ENCODE measurements at regions not wholly inside any gene's neighbourhood (a gene's known extent, or its start where the extent isn't known, plus 50 kb on each side); places are given as distances from the start of the nearest gene placed in this dataset.
"Not testable (repeated sequence)": the region's sequence is repeated elsewhere in the genome, so short reads cannot be mapped to it uniquely, and the experiment has no call there.

- Histone ChIP-seq H3K36me3 (ENCODE audit: insufficient read depth, low read length) (no peaks in the 10 kb centered on the region), H3K4me3 (ENCODE audit: low read length) (no peak overlapping the region), H3K4me1 (ENCODE audit: insufficient read depth, low read length) (peaks cover 2% of the 10 kb centered on the region), H2AFZ (ENCODE audit: low read depth, low read length) (no peak overlapping the region), H3K9me3 (ENCODE audit: low read length) (no peaks in the 10 kb centered on the region), H3K27me3 (ENCODE audit: insufficient read depth, low read length) (no peaks in the 10 kb centered on the region)
These were observed 161.3 kb upstream of the UBE2E3 start for GRCh38 chr2:180819106-180819505.

GRCh38 chr2:180818700-180819099 is 161.7 kb upstream of the UBE2E3 start:
- H3K4me1 ChIP-seq (ENCODE audit: insufficient read depth, low read length); H3K27me3 ChIP-seq (ENCODE audit: insufficient read depth, low read length); H3K4me3 ChIP-seq (ENCODE audit: low read length); H3K36me3 ChIP-seq (ENCODE audit: insufficient read depth, low read length); H2AFZ ChIP-seq (ENCODE audit: low read depth, low read length); H3K9me3 ChIP-seq (ENCODE audit: low read length): not testable (repeated sequence)

- Histone ChIP-seq H3K4me3 (ENCODE audit: low read length) (no peak overlapping the region), H3K36me3 (ENCODE audit: insufficient read depth, low read length) (no peaks in the 10 kb centered on the region)
These were observed 181.3 kb upstream of the UBE2E3 start for GRCh38 chr2:180799141-180799540.

GRCh38 chr2:180790891-180791290 is 189.5 kb upstream of the UBE2E3 start:
- Histone ChIP-seq H3K4me1 (ENCODE audit: insufficient read depth, low read length) (no peaks in the 10 kb centered on the region), H3K36me3 (ENCODE audit: insufficient read depth, low read length) (no peaks in the 10 kb centered on the region), H3K9me3 (ENCODE audit: low read length) (no peaks in the 10 kb centered on the region), H3K4me3 (ENCODE audit: low read length) (no peak overlapping the region), H3K27me3 (ENCODE audit: insufficient read depth, low read length) (no peaks in the 10 kb centered on the region), H2AFZ (ENCODE audit: low read depth, low read length) (no peak overlapping the region)

More at GRCh38 chr2:180799141-180799540, 181.3 kb upstream of the UBE2E3 start:
- H3K9me3 ChIP-seq (ENCODE audit: low read length), result no peaks in the 10 kb centered on the region
- no peaks in the 10 kb centered on the region for H3K4me1 ChIP-seq (ENCODE audit: insufficient read depth, low read length)
- H3K27me3 ChIP-seq (ENCODE audit: insufficient read depth, low read length), result no peaks in the 10 kb centered on the region
- H2AFZ ChIP-seq (ENCODE audit: low read depth, low read length), result no peak overlapping the region

GRCh38 chr2:180787330-180787729 is 193.1 kb upstream of the UBE2E3 start:
- H3K4me3 ChIP-seq (ENCODE audit: low read length), result no peak overlapping the region
- H3K36me3 ChIP-seq (ENCODE audit: insufficient read depth, low read length), result no peaks in the 10 kb centered on the region
- H3K9me3 ChIP-seq (ENCODE audit: low read length), result no peaks in the 10 kb centered on the region
- no peaks in the 10 kb centered on the region for H3K4me1 ChIP-seq (ENCODE audit: insufficient read depth, low read length)
- H3K27me3 ChIP-seq (ENCODE audit: insufficient read depth, low read length), result no peaks in the 10 kb centered on the region
- no peak overlapping the region for H2AFZ ChIP-seq (ENCODE audit: low read depth, low read length)

- Histone ChIP-seq H2AFZ (ENCODE audit: low read depth, low read length) (no peak overlapping the region), H3K9me3 (ENCODE audit: low read length) (no peaks in the 10 kb centered on the region), H3K4me1 (ENCODE audit: insufficient read depth, low read length) (no peaks in the 10 kb centered on the region), H3K36me3 (ENCODE audit: insufficient read depth, low read length) (no peaks in the 10 kb centered on the region), H3K4me3 (ENCODE audit: low read length) (no peak overlapping the region), H3K27me3 (ENCODE audit: insufficient read depth, low read length) (no peaks in the 10 kb centered on the region)
These were observed 199.1 kb upstream of the UBE2E3 start for GRCh38 chr2:180781276-180781675.

- no peaks in the 10 kb centered on the region for H3K36me3 ChIP-seq (ENCODE audit: insufficient read depth, low read length)
- H3K4me3 ChIP-seq (ENCODE audit: low read length), result no peak overlapping the region
- H3K9me3 ChIP-seq (ENCODE audit: low read length), result no peaks in the 10 kb centered on the region
- H3K4me1 ChIP-seq (ENCODE audit: insufficient read depth, low read length), result no peaks in the 10 kb centered on the region
- no peaks in the 10 kb centered on the region for H3K27me3 ChIP-seq (ENCODE audit: insufficient read depth, low read length)
- no peak overlapping the region for H2AFZ ChIP-seq (ENCODE audit: low read depth, low read length)
These were observed 202.1 kb upstream of the UBE2E3 start for GRCh38 chr2:180778291-180778690.

GRCh38 chr2:180776921-180777320 is 203.5 kb upstream of the UBE2E3 start:
- Histone ChIP-seq H3K27me3 (ENCODE audit: insufficient read depth, low read length) (no peaks in the 10 kb centered on the region), H3K4me1 (ENCODE audit: insufficient read depth, low read length) (no peaks in the 10 kb centered on the region), H3K9me3 (ENCODE audit: low read length) (no peaks in the 10 kb centered on the region), H2AFZ (ENCODE audit: low read depth, low read length) (no peak overlapping the region), H3K36me3 (ENCODE audit: insufficient read depth, low read length) (no peaks in the 10 kb centered on the region), H3K4me3 (ENCODE audit: low read length) (no peak overlapping the region)

GRCh38 chr2:180775711-180776110 is 204.7 kb upstream of the UBE2E3 start:
- Histone ChIP-seq H3K4me3 (ENCODE audit: low read length) (no peak overlapping the region), H3K9me3 (ENCODE audit: low read length) (no peaks in the 10 kb centered on the region), H3K27me3 (ENCODE audit: insufficient read depth, low read length) (no peaks in the 10 kb centered on the region), H2AFZ (ENCODE audit: low read depth, low read length) (no peak overlapping the region), H3K4me1 (ENCODE audit: insufficient read depth, low read length) (no peaks in the 10 kb centered on the region), H3K36me3 (ENCODE audit: insufficient read depth, low read length) (no peaks in the 10 kb centered on the region)

GRCh38 chr2:180765316-180765715 is 215.1 kb upstream of the UBE2E3 start:
- not testable (repeated sequence) for H3K9me3 ChIP-seq (ENCODE audit: low read length); H3K4me1 ChIP-seq (ENCODE audit: insufficient read depth, low read length); H3K4me3 ChIP-seq (ENCODE audit: low read length); H2AFZ ChIP-seq (ENCODE audit: low read depth, low read length); H3K36me3 ChIP-seq (ENCODE audit: insufficient read depth, low read length); H3K27me3 ChIP-seq (ENCODE audit: insufficient read depth, low read length)

- Histone ChIP-seq H2AFZ (ENCODE audit: low read depth, low read length) (no peak overlapping the region), H3K27me3 (ENCODE audit: insufficient read depth, low read length) (no peaks in the 10 kb centered on the region), H3K36me3 (ENCODE audit: insufficient read depth, low read length) (no peaks in the 10 kb centered on the region), H3K4me1 (ENCODE audit: insufficient read depth, low read length) (no peaks in the 10 kb centered on the region), H3K4me3 (ENCODE audit: low read length) (no peak overlapping the region), H3K9me3 (ENCODE audit: low read length) (no peaks in the 10 kb centered on the region)
These were observed 217.0 kb upstream of the UBE2E3 start for GRCh38 chr2:180763263-180763989.

- H3K36me3 ChIP-seq (ENCODE audit: insufficient read depth, low read length), result no peaks in the 10 kb centered on the region
- H3K4me3 ChIP-seq (ENCODE audit: low read length), result no peak overlapping the region
- no peak overlapping the region for H2AFZ ChIP-seq (ENCODE audit: low read depth, low read length)
- H3K4me1 ChIP-seq (ENCODE audit: insufficient read depth, low read length), result no peaks in the 10 kb centered on the region
- no peaks in the 10 kb centered on the region for H3K9me3 ChIP-seq (ENCODE audit: low read length)
- no peaks in the 10 kb centered on the region for H3K27me3 ChIP-seq (ENCODE audit: insufficient read depth, low read length)
These were observed 219.2 kb upstream of the UBE2E3 start for GRCh38 chr2:180761224-180761623.

GRCh38 chr2:180759631-180760030 is 220.8 kb upstream of the UBE2E3 start:
- H3K9me3 ChIP-seq (ENCODE audit: low read length), result no peaks in the 10 kb centered on the region
- H3K27me3 ChIP-seq (ENCODE audit: insufficient read depth, low read length), result no peaks in the 10 kb centered on the region
- H3K4me3 ChIP-seq (ENCODE audit: low read length), result no peak overlapping the region
- H3K36me3 ChIP-seq (ENCODE audit: insufficient read depth, low read length), result no peaks in the 10 kb centered on the region
- no peak overlapping the region for H2AFZ ChIP-seq (ENCODE audit: low read depth, low read length)
- H3K4me1 ChIP-seq (ENCODE audit: insufficient read depth, low read length), result no peaks in the 10 kb centered on the region

Data from neuron (in vitro differentiated cells).